ENCODE measurements at regions not wholly inside any gene's neighbourhood (a gene's known extent, or its start where the extent isn't known, plus 50 kb on each side); places are given as distances from the start of the nearest gene placed in this dataset.
"Not testable (repeated sequence)": the region's sequence is repeated elsewhere in the genome, so short reads cannot be mapped to it uniquely, and the experiment has no call there.

DNA sequence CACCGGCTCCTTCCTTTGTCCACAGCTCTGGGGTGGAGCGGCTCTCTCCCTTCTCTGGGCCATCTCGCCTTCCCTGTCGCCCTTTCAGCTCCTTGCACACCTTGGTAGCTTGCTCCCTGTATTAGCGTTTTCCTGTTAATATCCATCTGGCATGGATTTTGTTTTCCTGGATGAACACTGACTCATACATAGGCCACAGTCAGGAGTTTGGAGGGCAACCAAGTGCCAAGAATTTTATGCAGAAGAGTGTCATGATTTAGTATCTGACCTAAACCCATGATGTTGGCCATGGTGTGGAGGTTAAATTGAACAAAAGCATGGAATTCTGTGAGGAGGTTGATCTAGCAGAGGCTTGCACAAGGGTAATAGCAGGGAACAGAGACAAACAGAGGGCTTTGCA lies 180.9 kb downstream of the AIPL1 start:
- 78 to 87% methylated on average over 5 of the region's 5 CpGs for WGBS, 2 donors
- no peaks in the 10 kb centered on the region for H3K9me3 ChIP-seq (ENCODE audit: control insufficient read depth in 4 of 4, insufficient read depth in 3 of 4, low read length in 3 of 4)

GRCh38 chr17:6251640-6252039 lies 181.5 kb downstream of the WSCD1 start:
- not testable (repeated sequence) for H3K36me3 ChIP-seq (ENCODE audit: control insufficient read depth in 4 of 4, insufficient read depth in 4 of 4, low read length in 4 of 4); ATAC-seq (ENCODE audit: insufficient read depth, low FRiP score); H3K4me1 ChIP-seq (ENCODE audit: control insufficient read depth in 5 of 5, insufficient read depth in 5 of 5, low read length in 5 of 5); H3K9ac ChIP-seq (ENCODE audit: insufficient read depth in 1 of 2, low read length in 2 of 2); H3K27me3 ChIP-seq (ENCODE audit: control insufficient read depth in 3 of 3, insufficient read depth in 3 of 3, low read length in 2 of 3); H3K27ac ChIP-seq (ENCODE audit: low read depth in 1 of 2, low read length in 1 of 2); H3K4me3 ChIP-seq; DNase-seq; H3K9me3 ChIP-seq (ENCODE audit: control insufficient read depth in 4 of 4, insufficient read depth in 3 of 4, low read length in 3 of 4)
- WGBS, 2 donors: 84 to 85% methylated on average over 5 of the region's 5 CpGs

More for the DNA sequence above, 180.9 kb downstream of the AIPL1 start:
- ATAC-seq (ENCODE audit: insufficient read depth, low FRiP score): no peak
- no peak overlapping the region for H3K9ac ChIP-seq (ENCODE audit: insufficient read depth in 1 of 2, low read length in 2 of 2)
- H3K4me1 ChIP-seq (ENCODE audit: control insufficient read depth in 5 of 5, insufficient read depth in 5 of 5, low read length in 5 of 5): no peaks in the 10 kb centered on the region
- DNase-seq: peak in 1 of 3 donors; percentile 6
- TF ChIP-seq CTCF (IDR thresholded peaks at IDR 0.05; ENCODE audit: control extremely low read depth, extremely low read depth): no peak
- no peaks in the 10 kb centered on the region for H3K36me3 ChIP-seq (ENCODE audit: control insufficient read depth in 4 of 4, insufficient read depth in 4 of 4, low read length in 4 of 4)
- H3K4me3 ChIP-seq: no peak overlapping the region
- H3K27me3 ChIP-seq (ENCODE audit: control insufficient read depth in 3 of 3, insufficient read depth in 3 of 3, low read length in 2 of 3): no peaks in the 10 kb centered on the region
- H3K27ac ChIP-seq (ENCODE audit: low read depth in 1 of 2, low read length in 1 of 2): no peak overlapping the region

- ATAC-seq (ENCODE audit: insufficient read depth, low FRiP score): no peak
Observed at GRCh38 chr17:6249732-6250131, 179.6 kb downstream of the WSCD1 start.

DNA sequence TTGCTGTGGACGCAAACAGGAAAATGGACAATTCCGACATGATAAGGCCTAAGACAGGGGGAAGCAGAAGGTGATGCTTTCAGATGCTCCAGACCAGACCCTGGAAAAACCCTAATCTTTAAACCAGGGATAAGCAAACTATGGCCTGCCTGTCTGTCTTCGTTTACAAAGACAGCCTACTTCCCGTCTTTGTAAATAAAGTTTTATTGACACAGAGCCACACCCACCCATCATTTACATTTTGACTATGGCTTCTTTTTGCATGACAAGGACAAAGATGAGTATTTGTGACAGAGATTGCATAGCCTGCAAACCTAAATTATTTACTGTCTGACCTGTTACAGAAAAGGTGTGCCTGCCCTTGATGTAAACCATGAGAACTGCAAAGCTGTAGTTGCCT lies 177.9 kb downstream of the WSCD1 start:
- DNase-seq (no peak), ATAC-seq (ENCODE audit: insufficient read depth, low FRiP score) (no peak)
- TF ChIP-seq CTCF (IDR thresholded peaks at IDR 0.05; ENCODE audit: control extremely low read depth, extremely low read depth): no peak
- peaks cover 0 to 2% (median 0%) of the 10 kb centered on the region in 4 donors for H3K9me3 ChIP-seq (ENCODE audit: control insufficient read depth in 4 of 4, insufficient read depth in 3 of 4, low read length in 3 of 4)
- WGBS, 2 donors: 69 to 73% methylated on average over 4 of the region's 4 CpGs
- no peak overlapping the region for H3K27ac ChIP-seq (ENCODE audit: low read depth in 1 of 2, low read length in 1 of 2)
- peaks cover 0 to 5% (median 0%) of the 10 kb centered on the region in 3 donors for H3K27me3 ChIP-seq (ENCODE audit: control insufficient read depth in 3 of 3, insufficient read depth in 3 of 3, low read length in 2 of 3)
- H3K36me3 ChIP-seq (ENCODE audit: control insufficient read depth in 4 of 4, insufficient read depth in 4 of 4, low read length in 4 of 4): no peaks in the 10 kb centered on the region
- H3K4me3 ChIP-seq: no peak overlapping the region
- no peak overlapping the region for H3K9ac ChIP-seq (ENCODE audit: insufficient read depth in 1 of 2, low read length in 2 of 2)
- no peaks in the 10 kb centered on the region for H3K4me1 ChIP-seq (ENCODE audit: control insufficient read depth in 5 of 5, insufficient read depth in 5 of 5, low read length in 5 of 5)

More at GRCh38 chr17:6249732-6250131, 179.6 kb downstream of the WSCD1 start:
- TF ChIP-seq CTCF (IDR thresholded peaks at IDR 0.05; ENCODE audit: control extremely low read depth, extremely low read depth): no peak
- WGBS, 2 donors: 49 to 55% methylated on average over 5 of the region's 5 CpGs
- no peak overlapping the region for H3K9ac ChIP-seq (ENCODE audit: insufficient read depth in 1 of 2, low read length in 2 of 2)
- H3K4me1 ChIP-seq (ENCODE audit: control insufficient read depth in 5 of 5, insufficient read depth in 5 of 5, low read length in 5 of 5): no peaks in the 10 kb centered on the region
- no peak overlapping the region for H3K4me3 ChIP-seq
- H3K9me3 ChIP-seq (ENCODE audit: control insufficient read depth in 4 of 4, insufficient read depth in 3 of 4, low read length in 3 of 4): peaks cover 0 to 2% (median 0%) of the 10 kb centered on the region in 4 donors
- peak in 2 of 3 donors; percentile 15 to 28 for DNase-seq
- peaks cover 0 to 2% (median 0%) of the 10 kb centered on the region in 3 donors for H3K27me3 ChIP-seq (ENCODE audit: control insufficient read depth in 3 of 3, insufficient read depth in 3 of 3, low read length in 2 of 3)
- H3K36me3 ChIP-seq (ENCODE audit: control insufficient read depth in 4 of 4, insufficient read depth in 4 of 4, low read length in 4 of 4): no peaks in the 10 kb centered on the region
- no peak overlapping the region for H3K27ac ChIP-seq (ENCODE audit: low read depth in 1 of 2, low read length in 1 of 2)

Data from lung (tissue), 11 donors.